KMS-11 (cell line): ENCODE measurements at regions not wholly inside any gene's neighbourhood (a gene's known extent, or its start where the extent isn't known, plus 50 kb on each side); places are given as distances from the start of the nearest gene placed in this dataset.

ENCODE experiments used
- H2AFZ ChIP-seq: fragments of 200-600 bp; sonication (generic); 2 replicates; pipeline ENCODE4 v1.6.1; 2016; ENCODE audit warnings: antibody characterized with exemption, mixed run types, low read depth
- H3K27ac ChIP-seq: fragments of 200-600 bp; sonication (generic); 2 replicates; pipeline ENCODE4 v1.6.1; 2016; ENCODE audit warnings: mild to moderate bottlenecking, mixed run types
- H3K27me3 ChIP-seq: fragments of 200-600 bp; sonication (generic); 2 replicates; pipeline ENCODE4 v1.6.1; 2017; ENCODE audit warnings: mild to moderate bottlenecking, low read depth, mixed run types, moderate library complexity; ENCODE audit not compliant: insufficient read depth
- H3K36me3 ChIP-seq: fragments of 200-600 bp; sonication (generic); 2 replicates; pipeline ENCODE4 v1.6.1; 2017; ENCODE audit warnings: mild to moderate bottlenecking, mixed run types; ENCODE audit not compliant: insufficient read depth
- H3K4me1 ChIP-seq: fragments of 200-600 bp; sonication (generic); 2 replicates; pipeline ENCODE4 v1.6.1; 2016; ENCODE audit warnings: mild to moderate bottlenecking, low read depth, mixed run types; ENCODE audit not compliant: poor library complexity, severe bottlenecking
- H3K4me2 ChIP-seq: fragments of 200-600 bp; sonication (generic); 2 replicates; pipeline ENCODE4 v1.7.0; 2016; ENCODE audit warnings: mild to moderate bottlenecking, mixed run types
- H3K4me3 ChIP-seq: fragments of 200-600 bp; sonication (generic); IDR thresholded peaks from 2 replicates; pipeline ENCODE4 v1.6.1; 2017; ENCODE audit warnings: low read depth, low read length, mixed read lengths; ENCODE audit not compliant: insufficient read depth
- H3K79me2 ChIP-seq: fragments of 200-600 bp; sonication (generic); 2 replicates; pipeline ENCODE4 v1.6.1; 2016; ENCODE audit warnings: low read depth, mixed run types; ENCODE audit not compliant: insufficient read depth
- H3K9ac ChIP-seq: fragments of 200-600 bp; sonication (generic); 2 replicates; pipeline ENCODE4 v1.6.1; 2016; ENCODE audit warnings: mild to moderate bottlenecking, mixed run types
- H4K20me1 ChIP-seq: fragments of 200-600 bp; sonication (generic); 2 replicates; pipeline ENCODE4 v1.6.1; 2016; ENCODE audit warnings: mild to moderate bottlenecking, mixed run types; ENCODE audit not compliant: insufficient read depth
- CTCF ChIP-seq: fragments of 200-600 bp; sonication (generic); conservative IDR thresholded peaks from 2 replicates; pipeline ENCODE4 v1.6.1; 2017; ENCODE audit warnings: low read depth, mild to moderate bottlenecking, antibody characterized with exemption, low read length, moderate library complexity, mixed read lengths

- Histone ChIP-seq H3K27ac (no peak overlapping the region), H3K79me2 (no peaks in the 10 kb centered on the region), H3K4me1 (no peaks in the 10 kb centered on the region), H4K20me1 (no peaks in the 10 kb centered on the region), H3K27me3 (peaks cover 31% of the 10 kb centered on the region; the same call in 1 of the 2 replicates), H3K36me3 (no peaks in the 10 kb centered on the region), H3K4me3 (no peak overlapping the region), H3K9ac (no peak overlapping the region), H2AFZ (no peak overlapping the region), H3K4me2 (no peak overlapping the region)
- no peak for TF ChIP-seq CTCF
Measured at GRCh38 chr15:89421219-89421618, 75.2 kb downstream of the RHCG start.

- peaks cover 44% of the 10 kb centered on the region; the same call in 1 of the 2 replicates for H3K27me3 ChIP-seq
- no peak overlapping the region for H2AFZ ChIP-seq
- no peaks in the 10 kb centered on the region for H3K79me2 ChIP-seq
- H3K27ac ChIP-seq: no peak overlapping the region
- H3K4me1 ChIP-seq: no peaks in the 10 kb centered on the region
- H4K20me1 ChIP-seq: no peaks in the 10 kb centered on the region
- H3K4me3 ChIP-seq: no peak overlapping the region
- TF ChIP-seq CTCF: no peak
- H3K36me3 ChIP-seq: no peaks in the 10 kb centered on the region
- no peak overlapping the region for H3K9ac ChIP-seq
- no peak overlapping the region for H3K4me2 ChIP-seq
Measured at GRCh38 chr15:89419370-89419984, 76.9 kb downstream of the RHCG start.

- no peaks in the 10 kb centered on the region for H4K20me1 ChIP-seq
- H3K4me1 ChIP-seq: no peaks in the 10 kb centered on the region
- H3K27ac ChIP-seq: no peak overlapping the region
- no peak for TF ChIP-seq CTCF
- H3K4me3 ChIP-seq: no peak overlapping the region
- no peaks in the 10 kb centered on the region for H3K79me2 ChIP-seq
- H3K9ac ChIP-seq: no peak overlapping the region
- H2AFZ ChIP-seq: no peak overlapping the region
- H3K27me3 ChIP-seq: peaks cover 66% of the 10 kb centered on the region
- no peak overlapping the region for H3K4me2 ChIP-seq
- no peaks in the 10 kb centered on the region for H3K36me3 ChIP-seq
Measured at GRCh38 chr15:89417206-89417725, 79.1 kb downstream of the RHCG start.

GRCh38 chr15:89416339-89417183 lies 79.8 kb downstream of the RHCG start:
- Histone ChIP-seq H3K4me3 (no peak overlapping the region), H2AFZ (no peak overlapping the region), H3K4me1 (no peaks in the 10 kb centered on the region), H4K20me1 (no peaks in the 10 kb centered on the region), H3K9ac (no peak overlapping the region), H3K4me2 (no peak overlapping the region), H3K27me3 (peaks cover 70% of the 10 kb centered on the region), H3K79me2 (no peaks in the 10 kb centered on the region), H3K27ac (no peak overlapping the region), H3K36me3 (no peaks in the 10 kb centered on the region)
- peak; percentile 87 for TF ChIP-seq CTCF
